ENCODE measurements at regions not wholly inside any gene's neighbourhood (a gene's known extent, or its start where the extent isn't known, plus 50 kb on each side); places are given as distances from the start of the nearest gene placed in this dataset.

DNA sequence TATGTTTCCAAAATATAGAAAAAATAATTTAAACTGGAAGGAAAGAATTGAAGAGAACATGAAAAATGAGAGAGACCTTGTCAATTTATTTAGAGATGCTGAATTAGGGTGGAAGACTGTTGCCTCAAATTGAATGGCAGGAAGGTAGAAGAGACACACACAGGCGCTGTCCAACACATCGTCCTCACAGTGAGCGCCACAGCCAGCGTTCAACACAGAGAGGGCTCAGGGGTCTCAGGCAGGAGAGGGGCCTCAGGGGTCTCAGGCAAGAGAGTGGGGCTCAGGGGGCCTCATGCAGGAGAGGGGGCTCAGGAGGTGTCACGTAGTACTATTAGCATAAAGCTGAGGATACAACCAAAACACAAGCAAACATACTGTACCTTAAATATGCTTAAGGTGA is 65.7 kb downstream of the TMEM18 start:
- no peak for DNase-seq

DNA sequence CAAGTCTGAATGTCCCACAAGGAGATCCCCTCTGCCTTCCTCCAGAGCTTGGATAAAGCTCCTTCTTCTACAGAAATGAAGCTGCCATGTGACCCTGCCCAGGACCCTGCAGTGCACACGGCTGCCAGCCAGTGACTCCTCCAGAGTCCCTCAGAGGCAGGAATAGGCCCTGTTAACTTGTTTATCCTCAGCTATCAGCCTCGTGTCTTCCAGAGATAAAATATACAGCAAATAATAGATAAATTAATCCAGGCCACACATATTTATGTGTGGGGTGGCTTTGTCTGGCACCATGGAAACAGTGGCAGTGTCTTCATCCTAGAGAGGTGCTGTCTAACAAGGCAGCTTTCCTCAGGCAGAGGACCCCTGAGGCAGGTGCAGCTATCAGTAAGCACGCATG is 66.7 kb downstream of the TMEM18 start:
- DNase-seq = no peak

DNA sequence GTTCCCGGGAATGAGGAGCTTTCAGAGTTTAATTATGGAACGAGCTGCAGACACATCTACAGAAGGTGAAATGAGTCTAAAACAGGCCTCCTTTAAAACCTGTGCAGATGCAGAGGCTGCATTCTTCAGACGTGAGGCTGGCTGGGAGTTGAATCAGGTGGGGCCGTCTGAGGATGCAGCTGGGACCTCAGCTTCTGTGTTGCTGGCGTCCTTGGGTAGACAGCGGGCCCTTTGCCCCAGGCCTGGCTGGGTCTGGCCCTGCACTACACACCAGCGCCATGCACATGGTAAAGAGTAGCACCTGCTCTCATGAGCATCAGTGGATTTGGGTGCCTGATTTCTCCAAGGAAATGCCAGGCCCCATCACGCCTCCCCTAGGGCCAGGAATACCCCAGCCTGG is 67.3 kb downstream of the TMEM18 start:
- DNase-seq = no peak

DNA sequence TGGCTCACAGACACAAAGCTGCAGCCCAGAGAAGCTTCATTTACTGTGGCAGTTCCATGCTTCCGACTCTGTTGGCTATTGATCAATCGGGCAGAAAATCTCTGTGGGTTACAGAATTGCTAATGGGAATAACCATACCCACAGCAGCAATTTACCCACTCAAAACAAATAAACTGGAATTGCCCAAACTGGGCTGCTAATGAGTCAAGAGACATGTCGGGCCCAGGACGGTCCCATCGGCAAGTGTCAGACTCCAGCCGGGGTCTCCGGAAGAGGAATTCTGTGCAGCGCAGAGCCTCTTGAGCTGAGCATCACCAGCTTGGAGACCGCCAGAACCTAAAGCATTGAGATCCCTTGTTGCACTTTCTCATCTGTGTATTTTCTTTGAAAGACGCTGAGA is 67.8 kb downstream of the TMEM18 start:
- no peak for DNase-seq

DNA sequence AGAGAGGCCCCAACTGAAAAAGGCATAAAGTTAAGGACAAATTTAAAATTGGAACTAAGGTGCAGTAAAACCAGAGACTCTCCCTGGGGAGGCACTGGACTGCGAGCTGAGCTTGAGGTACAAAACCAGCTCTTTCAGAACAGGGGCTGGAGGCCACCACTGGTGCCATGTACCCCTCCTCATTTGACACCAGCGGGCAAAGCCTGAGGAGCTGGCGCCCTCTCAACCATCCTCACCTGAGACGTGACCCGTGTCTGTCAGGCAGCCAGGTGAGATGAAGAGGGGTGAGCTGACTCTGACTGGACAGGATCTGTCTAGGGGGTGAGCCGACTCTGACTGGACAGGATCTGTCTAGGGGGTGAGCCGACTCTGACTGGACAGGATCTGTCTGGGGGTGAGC is 68.5 kb downstream of the TMEM18 start:
- no peak for DNase-seq

DNA sequence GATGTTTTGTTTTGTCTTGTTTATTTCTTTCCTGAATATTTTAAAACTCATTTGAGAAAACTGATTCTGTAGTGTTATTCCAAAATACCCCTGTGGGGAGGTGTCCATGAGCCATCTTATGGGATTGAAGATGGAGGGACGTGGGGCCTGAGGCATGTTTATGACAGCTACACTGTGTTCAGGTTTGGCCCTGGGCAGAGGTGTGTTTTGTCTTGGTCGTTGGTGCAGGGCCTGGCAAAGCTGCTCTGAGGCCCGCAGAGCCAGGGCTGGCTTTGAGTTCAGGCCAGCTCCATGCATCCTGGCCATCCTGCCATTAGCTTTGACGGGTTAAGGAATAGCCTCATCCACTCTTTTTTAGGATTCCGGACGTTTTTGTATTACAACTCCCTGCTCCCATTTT is 68.9 kb downstream of the TMEM18 start:
- DNase-seq = no peak

DNA sequence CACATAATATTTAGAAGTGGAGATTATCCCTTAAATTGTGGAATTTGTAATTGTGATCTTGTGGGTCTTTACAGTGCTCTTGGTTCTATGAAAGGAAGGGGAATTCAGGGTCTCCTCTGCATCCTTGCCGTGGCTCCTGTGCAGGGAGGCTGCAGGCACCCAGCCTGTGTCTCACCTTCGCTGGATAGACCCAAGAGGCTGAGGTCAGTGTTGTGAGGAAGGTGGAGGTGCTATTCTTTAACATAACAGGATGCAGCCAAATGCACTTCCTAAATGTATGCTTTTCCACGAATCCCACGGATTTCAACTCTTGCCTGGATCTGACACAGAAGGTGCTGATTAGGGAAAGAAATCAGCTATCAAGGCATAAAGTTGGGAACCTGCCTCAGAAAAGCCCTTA is 69.5 kb downstream of the TMEM18 start:
- no peak for DNase-seq

DNA sequence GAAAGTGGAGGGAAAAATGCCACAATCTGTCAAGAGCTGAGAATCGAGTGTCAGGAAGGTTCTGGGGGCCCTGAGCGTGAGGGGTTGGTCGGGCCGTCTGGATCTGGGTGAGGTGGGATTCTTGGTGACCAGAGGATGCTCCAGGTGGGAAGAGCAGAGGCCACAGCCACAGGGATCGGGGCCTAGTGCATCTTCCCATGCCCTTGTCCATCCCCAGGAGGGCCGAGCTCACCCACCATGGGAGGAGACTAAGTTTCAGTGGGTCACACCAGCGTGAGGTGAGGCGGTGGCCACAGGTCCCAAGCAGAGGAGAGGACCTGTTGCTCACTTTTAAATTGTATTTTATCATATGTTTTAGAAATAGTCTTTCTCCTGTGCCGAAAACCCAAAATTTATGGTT is 70.0 kb downstream of the TMEM18 start:
- DNase-seq = no peak

DNA sequence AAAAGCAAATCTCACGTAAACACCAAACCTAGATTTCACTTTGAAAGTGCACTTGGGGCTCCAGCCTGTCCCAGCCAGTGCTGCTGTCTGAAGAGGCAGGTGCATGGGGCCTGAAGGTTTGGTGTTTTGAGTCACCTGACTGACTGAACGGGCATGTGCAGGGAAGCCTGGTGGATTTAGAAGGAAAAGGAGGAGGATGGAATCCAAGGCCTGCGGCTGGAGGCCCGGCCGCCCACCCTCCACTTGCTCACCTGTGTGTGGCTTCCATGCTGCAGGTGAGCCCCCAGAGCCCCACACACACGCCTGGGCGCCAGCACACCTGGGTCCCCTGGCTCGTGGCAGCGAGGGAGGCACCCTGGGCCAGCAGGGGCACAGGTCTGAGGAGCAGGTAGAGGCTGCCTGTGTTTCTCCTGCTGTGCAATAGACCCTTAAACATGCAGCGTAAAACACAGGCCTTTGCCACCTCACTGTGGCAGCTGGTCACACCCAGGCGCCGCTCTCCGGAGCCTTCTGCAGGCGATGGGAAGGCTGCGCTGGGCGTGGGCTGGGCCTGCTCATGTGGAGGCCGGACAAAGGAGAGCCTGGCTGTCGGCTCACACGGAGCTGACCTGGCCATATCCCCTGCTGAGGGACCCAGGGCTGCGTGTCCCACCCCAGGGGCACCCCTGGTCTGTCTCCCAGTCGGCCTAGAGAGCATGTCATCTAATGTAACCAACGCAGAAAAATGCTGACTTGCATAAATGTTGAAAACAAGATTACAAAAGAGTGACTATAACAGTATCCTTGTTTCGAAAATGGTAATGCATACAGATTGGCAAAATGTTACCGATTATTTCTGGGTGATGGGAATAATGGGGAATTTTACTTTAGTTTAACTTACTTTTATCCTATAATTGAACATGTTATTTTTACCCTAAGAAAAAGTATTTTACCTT is 71.3 kb downstream of the TMEM18 start:
- DNase-seq = no peak

DNA sequence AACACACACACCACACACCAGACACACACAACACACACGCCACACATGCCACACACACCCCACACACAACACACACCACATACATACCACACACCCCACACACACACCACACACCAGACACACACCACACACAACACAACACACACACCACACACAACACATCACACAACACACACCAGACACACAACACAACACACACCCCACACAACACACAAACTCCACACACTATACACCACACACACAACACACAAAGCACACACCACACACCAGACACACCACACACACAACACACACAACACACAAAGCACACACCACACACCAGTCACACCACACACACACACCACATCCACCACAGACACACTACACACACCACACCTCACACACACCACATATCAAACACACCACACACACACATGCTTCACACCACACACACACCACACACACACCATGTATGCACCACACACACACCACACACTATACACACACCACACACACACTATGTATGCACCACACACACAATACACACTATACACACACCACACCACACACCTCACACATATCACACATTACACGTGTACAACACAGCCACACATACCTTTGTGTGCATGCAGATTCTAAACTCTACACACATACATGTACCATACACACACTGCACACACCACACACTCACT is 72.2 kb downstream of the TMEM18 start:
- DNase-seq = no peak

DNA sequence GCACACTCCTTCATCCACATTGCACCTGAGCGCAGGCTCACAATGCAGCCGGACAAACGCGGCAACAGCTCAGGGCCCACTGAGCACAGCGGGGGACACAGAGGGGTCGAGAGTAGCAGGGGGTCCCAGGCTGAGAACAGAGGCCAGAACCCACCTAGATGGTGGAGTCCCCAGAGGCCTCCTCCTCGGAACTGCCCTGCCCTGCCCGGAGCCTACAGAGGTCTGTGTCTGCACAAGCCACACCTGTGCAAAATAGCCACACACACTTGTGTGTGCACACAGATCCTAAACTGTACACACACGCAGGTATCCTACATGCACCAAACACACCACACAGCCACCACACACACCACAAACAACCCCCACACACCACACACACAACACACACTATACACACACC is 72.8 kb downstream of the TMEM18 start:
- DNase-seq = no peak

DNA sequence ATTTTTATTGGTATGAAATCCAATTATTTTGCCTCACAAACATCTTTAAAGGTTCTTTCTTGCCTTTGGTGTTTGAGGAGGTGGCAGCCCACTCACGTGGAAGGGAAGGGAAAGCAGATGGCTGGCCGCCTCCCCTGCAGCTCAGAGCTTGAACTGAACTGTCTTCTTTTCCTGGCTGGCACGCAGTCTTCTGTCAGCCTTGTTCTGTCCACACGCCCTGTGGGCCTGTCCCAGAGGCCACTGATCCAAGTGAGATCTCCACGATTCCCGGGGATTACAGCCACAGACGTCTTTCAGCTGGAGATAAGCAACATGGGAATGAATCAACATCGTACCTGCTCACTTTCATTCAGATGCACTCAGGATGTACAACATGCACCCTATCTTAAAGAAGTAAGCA is 73.3 kb downstream of the TMEM18 start:
- no peak for DNase-seq

DNA sequence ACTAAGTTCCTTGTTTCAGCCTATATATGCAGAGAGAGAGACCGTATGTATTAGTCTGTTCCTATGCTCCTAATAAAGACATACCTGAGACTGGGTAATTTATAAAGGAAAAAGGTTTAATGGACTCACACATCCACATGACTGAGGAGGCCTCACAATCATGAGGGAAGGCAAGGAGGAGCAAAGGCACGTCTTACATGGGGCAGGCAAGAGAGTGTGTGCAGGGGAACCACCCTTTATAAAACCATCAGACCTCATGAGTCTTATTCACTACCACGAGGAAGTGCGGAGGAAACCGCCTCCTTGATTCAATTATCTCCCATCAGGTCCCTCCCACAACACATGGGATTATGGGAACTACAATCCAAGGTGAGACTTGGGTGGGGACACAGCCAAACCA is 73.8 kb downstream of the TMEM18 start:
- DNase-seq = no peak

DNA sequence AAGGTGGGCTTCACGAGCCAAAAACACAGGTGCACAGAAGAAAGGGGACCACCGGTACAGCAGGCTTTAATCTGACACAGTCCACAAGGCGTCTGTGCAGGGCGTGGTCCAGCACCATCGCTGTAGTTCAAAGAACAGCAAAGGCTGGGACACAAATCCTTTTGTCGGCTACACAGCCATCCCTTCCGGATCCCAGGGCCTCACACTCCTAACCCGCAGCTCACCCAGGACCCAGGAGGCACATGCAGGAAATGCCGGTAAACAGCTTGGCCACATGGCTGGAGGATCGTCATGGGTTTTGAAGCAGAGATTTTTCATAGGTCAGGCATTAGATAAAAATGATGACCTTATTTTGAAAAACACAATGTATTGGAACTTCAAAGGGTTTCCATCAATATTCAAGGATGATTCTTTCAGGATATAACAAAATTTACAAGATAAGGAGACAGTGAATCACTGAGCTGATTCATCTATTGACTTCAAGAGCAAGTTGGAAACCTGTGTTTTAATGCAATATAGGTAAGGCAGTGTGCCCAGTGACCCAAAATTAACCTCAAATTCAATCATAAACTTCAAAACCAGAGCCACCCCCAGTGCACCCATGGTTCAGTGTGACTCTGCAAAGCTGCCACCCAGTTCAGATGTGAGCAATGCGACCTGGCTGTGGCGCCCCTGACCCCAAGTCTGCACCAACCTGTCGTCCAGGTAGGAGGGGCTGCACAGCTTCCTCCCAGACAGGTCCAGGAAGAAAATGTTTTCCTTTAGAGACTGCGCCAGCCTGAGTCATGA is 74.4 kb downstream of the TMEM18 start:
- no peak for DNase-seq

DNA sequence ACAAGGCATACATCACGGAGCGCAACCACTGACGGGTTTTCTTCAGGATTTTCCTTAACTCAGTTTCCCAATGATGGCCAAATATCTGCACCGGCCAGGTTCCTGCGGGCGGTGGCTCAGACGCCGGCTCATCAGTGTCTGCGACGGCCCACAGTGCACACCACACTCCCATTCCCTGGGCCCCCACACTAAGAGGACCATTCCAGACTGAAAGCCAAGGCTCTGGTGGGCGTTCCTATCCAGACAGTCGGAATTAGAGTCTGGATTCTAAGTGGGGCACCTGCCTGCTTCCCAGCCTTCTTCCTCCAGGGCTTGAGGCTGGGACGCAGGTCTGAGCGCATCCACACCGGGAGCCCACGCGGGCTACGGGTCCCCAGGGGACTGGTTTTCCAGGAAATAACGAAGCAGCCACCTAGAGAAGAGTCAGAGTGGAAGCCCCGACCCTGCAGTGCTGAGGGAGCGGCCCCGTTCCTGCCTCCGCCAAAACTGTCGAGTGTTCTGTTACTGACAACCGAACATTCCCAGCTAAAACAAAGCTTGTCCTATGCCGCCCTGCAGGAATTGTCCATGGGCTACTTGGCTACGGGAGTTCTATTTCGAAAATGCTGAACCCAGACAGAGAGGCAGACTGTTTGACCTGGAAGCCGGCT is 75.3 kb downstream of the TMEM18 start:
- no peak for DNase-seq

DNA sequence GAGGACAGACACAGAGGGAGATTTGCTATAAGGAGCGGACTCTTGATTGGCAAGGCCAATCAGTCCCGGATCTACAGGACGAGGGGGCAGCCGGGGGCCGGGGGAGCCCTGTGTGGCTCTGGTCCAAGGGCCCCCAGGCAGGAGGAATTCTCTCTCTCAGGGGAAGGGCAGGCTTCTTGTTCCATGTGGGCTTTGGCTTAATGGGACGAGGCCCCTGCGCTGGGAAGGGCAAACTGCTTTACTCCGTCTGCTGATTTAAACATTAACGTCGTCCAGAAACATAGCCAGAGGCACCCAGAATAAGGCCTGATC is 75.9 kb downstream of the TMEM18 start:
- no peak for DNase-seq

DNA sequence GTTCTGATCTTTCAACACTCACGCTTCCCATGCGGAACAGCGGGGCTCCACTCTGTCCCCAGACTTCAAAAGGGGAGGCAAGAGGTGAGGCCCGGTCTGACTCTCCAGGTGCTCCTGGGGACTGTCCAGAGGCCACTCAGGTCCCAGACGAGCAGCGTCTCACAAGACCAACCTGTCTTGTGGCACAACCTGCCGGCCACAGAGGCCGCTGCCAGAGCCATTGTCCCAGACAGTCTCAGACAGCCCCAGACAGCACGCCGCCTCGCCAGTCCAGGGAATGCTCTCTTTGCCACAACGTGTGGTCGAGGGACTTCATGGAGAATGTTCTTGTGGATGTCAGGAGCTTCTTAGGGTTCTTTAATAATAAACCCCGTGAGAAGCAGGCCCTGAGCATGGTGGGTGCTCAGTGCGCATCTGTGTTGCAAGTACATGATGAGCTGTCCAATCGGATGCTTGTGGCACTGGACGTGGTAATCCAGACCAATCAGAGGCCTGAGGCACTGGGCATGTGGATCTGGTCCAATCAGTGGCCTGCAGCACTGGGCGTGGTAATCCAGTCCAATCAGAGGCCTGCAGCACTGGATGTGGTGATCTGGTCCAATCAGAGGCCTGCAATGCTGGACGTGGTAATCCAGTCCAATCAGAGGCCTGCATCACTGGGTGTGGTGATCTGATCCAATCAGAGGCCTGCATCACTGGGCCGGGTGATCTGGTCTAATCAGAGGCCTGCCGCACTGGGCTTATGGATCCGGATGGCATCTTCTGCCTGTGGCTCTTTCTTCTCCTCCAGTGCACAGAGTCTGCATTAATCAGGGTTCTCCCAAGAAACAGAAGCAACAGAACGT is 76.4 kb downstream of the TMEM18 start:
- no peak for DNase-seq

DNA sequence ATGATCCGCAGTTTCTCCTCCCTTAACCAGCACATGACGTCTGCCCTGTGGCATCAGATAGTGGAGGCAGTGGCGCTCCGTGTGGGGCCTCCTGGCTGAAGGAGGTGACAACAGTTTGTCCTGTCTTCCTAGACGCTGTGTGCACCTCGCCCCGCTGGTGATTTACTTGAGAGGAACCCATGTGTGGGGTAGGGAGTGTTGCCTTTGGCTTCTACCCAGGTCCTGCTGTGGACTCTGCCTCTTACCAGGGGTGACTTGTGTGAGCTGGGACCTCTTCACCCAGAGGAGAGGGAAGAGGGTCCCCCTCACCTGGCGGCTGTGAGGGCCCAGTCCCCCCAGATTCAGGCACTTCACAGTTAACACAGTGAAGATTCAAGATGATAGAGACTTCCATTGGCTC is 77.6 kb downstream of the TMEM18 start:
- no peak for DNase-seq

DNA sequence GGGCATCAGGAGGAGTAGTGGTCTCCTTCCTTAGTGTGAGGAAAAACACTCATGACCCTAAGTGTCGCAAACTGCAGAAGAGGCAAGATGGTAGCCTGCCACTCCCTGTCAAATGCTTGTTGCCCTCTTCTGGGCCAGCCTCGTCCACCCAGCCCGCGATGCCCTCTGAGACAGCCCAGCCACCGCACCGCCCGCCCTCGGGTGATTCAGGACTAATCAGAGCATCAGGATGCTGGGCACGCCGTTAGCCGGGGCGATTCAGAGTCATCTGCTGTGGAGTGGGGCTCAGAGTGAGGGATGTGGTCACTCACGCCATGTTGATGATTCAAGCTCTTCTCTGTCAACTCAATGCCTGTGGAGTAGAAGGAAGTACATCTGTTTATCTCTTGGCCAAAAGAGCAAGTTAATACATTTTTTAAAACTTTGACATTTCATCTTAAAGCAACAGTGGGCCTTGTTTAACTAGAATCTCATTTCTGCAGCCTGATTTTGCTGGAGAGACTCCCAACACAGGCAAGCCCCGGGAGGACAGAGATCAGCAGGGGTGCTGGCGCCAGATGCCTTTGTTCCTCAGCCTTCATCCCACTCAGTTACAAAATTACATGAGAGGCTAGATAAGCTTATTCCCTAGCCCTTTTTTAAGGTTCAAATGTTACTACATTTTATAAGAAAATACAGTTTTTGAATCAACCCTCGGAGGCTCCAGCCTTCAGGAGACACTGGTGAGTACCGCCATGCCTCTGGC is 79.0 kb downstream of the TMEM18 start:
- DNase-seq = no peak

DNA sequence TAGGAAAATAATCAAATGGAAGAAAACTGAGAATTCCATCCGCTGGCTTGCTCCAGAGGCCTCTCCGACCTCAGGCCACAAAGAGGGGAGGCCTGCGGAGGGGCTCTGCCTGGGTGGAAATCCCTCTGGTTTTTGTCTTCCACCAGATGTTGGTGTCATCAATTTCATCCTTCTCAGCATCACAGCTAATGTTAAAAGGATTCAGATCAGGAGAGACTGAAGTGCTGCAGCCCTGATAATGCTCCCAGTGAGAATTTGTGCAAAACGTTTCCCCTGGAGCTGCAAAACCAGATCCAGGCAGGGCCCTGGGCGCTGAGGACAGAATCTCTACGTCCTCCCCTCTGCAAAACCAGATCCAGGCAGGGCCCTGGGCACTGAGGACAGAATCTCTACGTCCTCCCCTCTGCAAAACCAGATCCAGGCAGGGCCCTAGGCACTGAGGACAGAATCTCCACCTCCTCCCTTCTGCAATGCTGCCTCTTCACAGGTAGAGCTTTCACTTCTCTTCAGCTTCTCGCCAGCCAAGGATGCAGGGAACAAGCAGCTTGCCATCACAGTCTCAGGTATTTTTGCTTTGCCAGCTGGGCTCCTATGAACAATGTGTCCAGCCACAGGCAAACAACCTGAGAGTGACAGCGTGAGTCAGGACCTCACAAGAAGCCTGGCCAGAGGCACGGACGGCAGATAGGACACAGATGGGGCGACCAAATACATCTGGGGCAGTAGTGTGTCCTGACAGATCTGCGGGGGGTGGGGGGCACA is 81.2 kb downstream of the TMEM18 start:
- no peak for DNase-seq
